HepG2 (cell line): ENCODE measurements at regions not wholly inside any gene's neighbourhood (a gene's known extent, or its start where the extent isn't known, plus 50 kb on each side); places are given as distances from the start of the nearest gene placed in this dataset.
A peak's percentile ranks its signal among the peaks of the same experiment; 100 is the strongest.

Experiments used
- BHLHE40 ChIP-seq: IDR thresholded peaks from 2 replicates; pipeline ENCODE4 v1.6.1; 2011; ENCODE audit warnings: low read length, improper control_type of control experiment
- CBFB ChIP-seq: sonication (generic); formaldehyde crosslinking; IDR thresholded peaks from 2 replicates; pipeline ENCODE4 v1.4.0; 2020; ENCODE audit warnings: missing genetic modification reagents
- FOSL2 ChIP-seq: sonication (generic); formaldehyde crosslinking; IDR thresholded peaks from 2 replicates; pipeline ENCODE4 v1.4.0; 2020; ENCODE audit warnings: missing genetic modification reagents
- GATAD1 ChIP-seq: IDR thresholded peaks from 2 replicates; pipeline ENCODE4 v1.6.1; 2016; ENCODE audit warnings: missing genetic modification reagents, missing compliant biosample characterization
- HMG20A ChIP-seq: IDR thresholded peaks from 2 replicates; pipeline ENCODE4 v1.6.1; 2016; ENCODE audit warnings: borderline replicate concordance
- HOXA3 ChIP-seq: sonication (generic); formaldehyde crosslinking; IDR thresholded peaks from 2 replicates; pipeline ENCODE4 v1.5.0; 2020; ENCODE audit warnings: missing genetic modification reagents
- KDM2A ChIP-seq: sonication (generic); formaldehyde crosslinking; IDR thresholded peaks from 2 replicates; pipeline ENCODE4 v1.4.0; 2020; ENCODE audit warnings: low read depth, missing genetic modification reagents, borderline replicate concordance
- MED1 ChIP-seq: sonication (generic); formaldehyde crosslinking; IDR thresholded peaks from 2 replicates; pipeline ENCODE4 v1.4.0; 2020; ENCODE audit warnings: missing genetic modification reagents
- MED13 ChIP-seq: sonication (generic); formaldehyde crosslinking; IDR thresholded peaks from 2 replicates; pipeline ENCODE4 v1.5.0; 2020; ENCODE audit warnings: missing genetic modification reagents
- ONECUT2 ChIP-seq: sonication (generic); formaldehyde crosslinking; IDR thresholded peaks from 2 replicates; pipeline ENCODE4 v1.4.0; 2020; ENCODE audit warnings: missing genetic modification reagents
- POGZ ChIP-seq: sonication (generic); formaldehyde crosslinking; IDR thresholded peaks from 2 replicates; pipeline ENCODE4 v1.4.0; 2020; ENCODE audit warnings: mild to moderate bottlenecking, missing genetic modification reagents
- PRMT3 ChIP-seq: sonication (generic); formaldehyde crosslinking; IDR thresholded peaks from 2 replicates; pipeline ENCODE4 v1.8.1; 2022; ENCODE audit warnings: low read depth, mild to moderate bottlenecking, moderate library complexity, missing genetic modification reagents, borderline replicate concordance
- WIZ ChIP-seq: sonication (generic); formaldehyde crosslinking; IDR thresholded peaks from 2 replicates; pipeline ENCODE4 v1.5.1; 2020; ENCODE audit warnings: mild to moderate bottlenecking, missing genetic modification reagents
- ZFP37 ChIP-seq: sonication (generic); formaldehyde crosslinking; IDR thresholded peaks from 2 replicates; pipeline ENCODE4 v1.4.0; 2020; ENCODE audit warnings: missing genetic modification reagents, borderline replicate concordance
- ZNF614 ChIP-seq: IDR thresholded peaks from 2 replicates; pipeline ENCODE4 v1.6.1; 2018; ENCODE audit warnings: missing biosample characterization, missing genetic modification reagents, inconsistent platforms, borderline replicate concordance
- ZSCAN30 ChIP-seq: sonication (generic); formaldehyde crosslinking; IDR thresholded peaks from 2 replicates; pipeline ENCODE4 v1.5.0; 2020; ENCODE audit warnings: mild to moderate bottlenecking, missing genetic modification reagents
- TF ChIP-seq, protein P1 (sequence below): sonication (generic); formaldehyde crosslinking; IDR thresholded peaks from 2 replicates; pipeline ENCODE4 v1.4.0; 2020; ENCODE audit warnings: mild to moderate bottlenecking, missing genetic modification reagents, borderline replicate concordance
- TF ChIP-seq, protein P2 (sequence below): sonication (generic); IDR thresholded peaks from 2 replicates; pipeline ENCODE4 v1.6.1; 2016; ENCODE audit warnings: low read depth, borderline replicate concordance
- TF ChIP-seq, protein P3 (sequence below): sonication (generic); formaldehyde crosslinking; IDR thresholded peaks from 2 replicates; pipeline ENCODE4 v1.5.1; 2020; ENCODE audit warnings: missing genetic modification reagents, mild to moderate bottlenecking, borderline replicate concordance
- TF ChIP-seq, protein P4 (sequence below): sonication (generic); formaldehyde crosslinking; IDR thresholded peaks from 2 replicates; pipeline ENCODE4 v1.5.0; 2020; ENCODE audit warnings: mild to moderate bottlenecking, missing genetic modification reagents
- TF ChIP-seq, protein P5 (sequence below): sonication (generic); formaldehyde crosslinking; IDR thresholded peaks from 2 replicates; pipeline ENCODE4 v1.4.0; 2020; ENCODE audit warnings: mild to moderate bottlenecking, missing genetic modification reagents

DNA sequence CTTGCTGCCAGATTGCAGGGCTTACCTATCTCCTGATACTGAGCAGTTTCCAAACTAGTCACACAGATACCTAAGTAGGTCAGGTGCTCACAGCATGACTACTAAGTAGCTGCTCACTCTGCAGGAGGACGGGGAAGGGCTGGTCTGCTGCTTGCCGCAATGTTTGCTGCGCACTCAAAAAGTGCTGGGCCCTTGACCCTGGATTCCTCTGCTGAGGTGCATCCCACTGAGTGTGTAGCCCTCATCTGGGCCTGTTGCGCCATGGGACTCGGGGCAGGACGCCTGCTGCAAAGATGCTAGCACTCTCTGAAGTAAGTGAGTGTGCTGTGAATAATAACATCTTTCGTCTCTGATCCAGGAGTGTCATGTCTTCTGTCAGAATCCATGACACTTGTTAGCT lies 59.2 kb upstream of the MEDAG start (continued):
- TF ChIP-seq, protein P1, sequence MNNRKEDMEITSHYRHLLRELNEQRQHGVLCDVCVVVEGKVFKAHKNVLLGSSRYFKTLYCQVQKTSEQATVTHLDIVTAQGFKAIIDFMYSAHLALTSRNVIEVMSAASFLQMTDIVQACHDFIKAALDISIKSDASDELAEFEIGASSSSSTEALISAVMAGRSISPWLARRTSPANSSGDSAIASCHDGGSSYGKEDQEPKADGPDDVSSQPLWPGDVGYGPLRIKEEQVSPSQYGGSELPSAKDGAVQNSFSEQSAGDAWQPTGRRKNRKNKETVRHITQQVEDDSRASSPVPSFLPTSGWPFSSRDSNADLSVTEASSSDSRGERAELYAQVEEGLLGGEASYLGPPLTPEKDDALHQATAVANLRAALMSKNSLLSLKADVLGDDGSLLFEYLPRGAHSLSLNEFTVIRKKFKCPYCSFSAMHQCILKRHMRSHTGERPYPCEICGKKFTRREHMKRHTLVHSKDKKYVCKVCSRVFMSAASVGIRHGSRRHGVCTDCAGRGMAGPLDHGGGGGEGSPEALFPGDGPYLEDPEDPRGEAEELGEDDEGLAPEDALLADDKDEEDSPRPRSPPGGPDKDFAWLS (CRISPR knock-in tag) = no peak
- TF ChIP-seq, protein P2, sequence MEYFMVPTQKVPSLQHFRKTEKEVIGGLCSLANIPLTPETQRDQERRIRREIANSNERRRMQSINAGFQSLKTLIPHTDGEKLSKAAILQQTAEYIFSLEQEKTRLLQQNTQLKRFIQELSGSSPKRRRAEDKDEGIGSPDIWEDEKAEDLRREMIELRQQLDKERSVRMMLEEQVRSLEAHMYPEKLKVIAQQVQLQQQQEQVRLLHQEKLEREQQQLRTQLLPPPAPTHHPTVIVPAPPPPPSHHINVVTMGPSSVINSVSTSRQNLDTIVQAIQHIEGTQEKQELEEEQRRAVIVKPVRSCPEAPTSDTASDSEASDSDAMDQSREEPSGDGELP = peak; percentile 51; the same call in 1 of the 2 replicates
- no peak for TF ChIP-seq WIZ (CRISPR knock-in tag)
- peak; percentile 54; the same call in 1 of the 2 replicates for TF ChIP-seq ZNF614 (CRISPR knock-in tag)
- no peak for TF ChIP-seq ZSCAN30 (CRISPR knock-in tag)
- peak; percentile 28; the same call in 1 of the 2 replicates for TF ChIP-seq HOXA3 (CRISPR knock-in tag)
- TF ChIP-seq MED1 (CRISPR knock-in tag) = peak; percentile 60
- peak; percentile 31; the same call in 1 of the 2 replicates for TF ChIP-seq POGZ
- TF ChIP-seq CBFB (CRISPR knock-in tag) = no peak
- TF ChIP-seq, protein P3, sequence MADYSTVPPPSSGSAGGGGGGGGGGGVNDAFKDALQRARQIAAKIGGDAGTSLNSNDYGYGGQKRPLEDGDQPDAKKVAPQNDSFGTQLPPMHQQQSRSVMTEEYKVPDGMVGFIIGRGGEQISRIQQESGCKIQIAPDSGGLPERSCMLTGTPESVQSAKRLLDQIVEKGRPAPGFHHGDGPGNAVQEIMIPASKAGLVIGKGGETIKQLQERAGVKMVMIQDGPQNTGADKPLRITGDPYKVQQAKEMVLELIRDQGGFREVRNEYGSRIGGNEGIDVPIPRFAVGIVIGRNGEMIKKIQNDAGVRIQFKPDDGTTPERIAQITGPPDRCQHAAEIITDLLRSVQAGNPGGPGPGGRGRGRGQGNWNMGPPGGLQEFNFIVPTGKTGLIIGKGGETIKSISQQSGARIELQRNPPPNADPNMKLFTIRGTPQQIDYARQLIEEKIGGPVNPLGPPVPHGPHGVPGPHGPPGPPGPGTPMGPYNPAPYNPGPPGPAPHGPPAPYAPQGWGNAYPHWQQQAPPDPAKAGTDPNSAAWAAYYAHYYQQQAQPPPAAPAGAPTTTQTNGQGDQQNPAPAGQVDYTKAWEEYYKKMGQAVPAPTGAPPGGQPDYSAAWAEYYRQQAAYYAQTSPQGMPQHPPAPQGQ (CRISPR knock-in tag) = no peak
- TF ChIP-seq GATAD1 (CRISPR knock-in tag) = peak; percentile 25; the same call in 1 of the 2 replicates
- TF ChIP-seq MED13 (CRISPR knock-in tag) = no peak
- no peak for TF ChIP-seq ZFP37 (CRISPR knock-in tag)
- peak; percentile 56 for TF ChIP-seq FOSL2 (CRISPR knock-in tag)
- TF ChIP-seq, protein P4, sequence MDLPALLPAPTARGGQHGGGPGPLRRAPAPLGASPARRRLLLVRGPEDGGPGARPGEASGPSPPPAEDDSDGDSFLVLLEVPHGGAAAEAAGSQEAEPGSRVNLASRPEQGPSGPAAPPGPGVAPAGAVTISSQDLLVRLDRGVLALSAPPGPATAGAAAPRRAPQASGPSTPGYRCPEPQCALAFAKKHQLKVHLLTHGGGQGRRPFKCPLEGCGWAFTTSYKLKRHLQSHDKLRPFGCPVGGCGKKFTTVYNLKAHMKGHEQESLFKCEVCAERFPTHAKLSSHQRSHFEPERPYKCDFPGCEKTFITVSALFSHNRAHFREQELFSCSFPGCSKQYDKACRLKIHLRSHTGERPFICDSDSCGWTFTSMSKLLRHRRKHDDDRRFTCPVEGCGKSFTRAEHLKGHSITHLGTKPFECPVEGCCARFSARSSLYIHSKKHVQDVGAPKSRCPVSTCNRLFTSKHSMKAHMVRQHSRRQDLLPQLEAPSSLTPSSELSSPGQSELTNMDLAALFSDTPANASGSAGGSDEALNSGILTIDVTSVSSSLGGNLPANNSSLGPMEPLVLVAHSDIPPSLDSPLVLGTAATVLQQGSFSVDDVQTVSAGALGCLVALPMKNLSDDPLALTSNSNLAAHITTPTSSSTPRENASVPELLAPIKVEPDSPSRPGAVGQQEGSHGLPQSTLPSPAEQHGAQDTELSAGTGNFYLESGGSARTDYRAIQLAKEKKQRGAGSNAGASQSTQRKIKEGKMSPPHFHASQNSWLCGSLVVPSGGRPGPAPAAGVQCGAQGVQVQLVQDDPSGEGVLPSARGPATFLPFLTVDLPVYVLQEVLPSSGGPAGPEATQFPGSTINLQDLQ (CRISPR knock-in tag) = no peak
- TF ChIP-seq ONECUT2 = no peak
- peak; percentile 51; the same call in 1 of the 2 replicates for TF ChIP-seq KDM2A (CRISPR knock-in tag)
- TF ChIP-seq BHLHE40 = no peak
- TF ChIP-seq HMG20A = peak; percentile 67; the same call in 1 of the 2 replicates
- TF ChIP-seq PRMT3 (CRISPR knock-in tag) = no peak
- TF ChIP-seq, protein P5, sequence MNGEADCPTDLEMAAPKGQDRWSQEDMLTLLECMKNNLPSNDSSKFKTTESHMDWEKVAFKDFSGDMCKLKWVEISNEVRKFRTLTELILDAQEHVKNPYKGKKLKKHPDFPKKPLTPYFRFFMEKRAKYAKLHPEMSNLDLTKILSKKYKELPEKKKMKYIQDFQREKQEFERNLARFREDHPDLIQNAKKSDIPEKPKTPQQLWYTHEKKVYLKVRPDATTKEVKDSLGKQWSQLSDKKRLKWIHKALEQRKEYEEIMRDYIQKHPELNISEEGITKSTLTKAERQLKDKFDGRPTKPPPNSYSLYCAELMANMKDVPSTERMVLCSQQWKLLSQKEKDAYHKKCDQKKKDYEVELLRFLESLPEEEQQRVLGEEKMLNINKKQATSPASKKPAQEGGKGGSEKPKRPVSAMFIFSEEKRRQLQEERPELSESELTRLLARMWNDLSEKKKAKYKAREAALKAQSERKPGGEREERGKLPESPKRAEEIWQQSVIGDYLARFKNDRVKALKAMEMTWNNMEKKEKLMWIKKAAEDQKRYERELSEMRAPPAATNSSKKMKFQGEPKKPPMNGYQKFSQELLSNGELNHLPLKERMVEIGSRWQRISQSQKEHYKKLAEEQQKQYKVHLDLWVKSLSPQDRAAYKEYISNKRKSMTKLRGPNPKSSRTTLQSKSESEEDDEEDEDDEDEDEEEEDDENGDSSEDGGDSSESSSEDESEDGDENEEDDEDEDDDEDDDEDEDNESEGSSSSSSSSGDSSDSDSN (CRISPR knock-in tag) = peak; percentile 53
